ENCODE measurements at regions not wholly inside any gene's neighbourhood (a gene's known extent, or its start where the extent isn't known, plus 50 kb on each side); places are given as distances from the start of the nearest gene placed in this dataset.
"Not testable (repeated sequence)": the region's sequence is repeated elsewhere in the genome, so short reads cannot be mapped to it uniquely, and the experiment has no call there.

GRCh38 chr13:65943708-65944107 is 1286.4 kb downstream of the PCDH9 start:
- Mint-ChIP-seq H3K36me3 (no peaks in the 10 kb centered on the region), H3K9me3 (no peaks in the 10 kb centered on the region), H3K4me3 (no peak overlapping the region), H3K4me1 (ENCODE audit: low read depth in 2 of 2) (no peaks in the 10 kb centered on the region), H3K27me3 (peaks cover 0 to 4% of the 10 kb centered on the region in 2 donors), H3K27ac (no peak overlapping the region)
- DNase-seq (ENCODE audit: low spot score) (no peak), ATAC-seq (no peak)

GRCh38 chr13:65943024-65943423 is 1287.1 kb downstream of the PCDH9 start:
- Mint-ChIP-seq H3K27ac (no peak overlapping the region), H3K4me1 (ENCODE audit: low read depth in 2 of 2) (no peaks in the 10 kb centered on the region), H3K36me3 (no peaks in the 10 kb centered on the region), H3K27me3 (no peaks in the 10 kb centered on the region), H3K9me3 (no peaks in the 10 kb centered on the region), H3K4me3 (no peak overlapping the region)
- no peak for ATAC-seq
- no peak for DNase-seq (ENCODE audit: low spot score)

- H3K4me1 Mint-ChIP-seq (ENCODE audit: low read depth in 2 of 2), result no peaks in the 10 kb centered on the region
- no peaks in the 10 kb centered on the region for H3K9me3 Mint-ChIP-seq
- H3K27ac Mint-ChIP-seq, result no peak overlapping the region
- ATAC-seq (no peak), DNase-seq (ENCODE audit: low spot score) (no peak)
- H3K4me3 Mint-ChIP-seq, result no peak overlapping the region
- no peaks in the 10 kb centered on the region for H3K27me3 Mint-ChIP-seq
- no peaks in the 10 kb centered on the region for H3K36me3 Mint-ChIP-seq
Observed at GRCh38 chr13:65940720-65941119, 1289.4 kb downstream of the PCDH9 start.

- no peak for ATAC-seq
- H3K4me1 Mint-ChIP-seq (ENCODE audit: low read depth in 2 of 2), result peaks cover 4 to 14% of the 10 kb centered on the region in 2 donors
- no peaks in the 10 kb centered on the region for H3K9me3 Mint-ChIP-seq
- H3K4me3 Mint-ChIP-seq, result no peak overlapping the region
- peaks cover 0 to 3% of the 10 kb centered on the region in 2 donors for H3K27me3 Mint-ChIP-seq
- DNase-seq (ENCODE audit: low spot score), result no peak
- H3K36me3 Mint-ChIP-seq, result no peaks in the 10 kb centered on the region
- no peak overlapping the region for H3K27ac Mint-ChIP-seq
Observed at GRCh38 chr13:65937251-65937650, 1292.9 kb downstream of the PCDH9 start.

GRCh38 chr13:65936249-65936648 is 1293.9 kb downstream of the PCDH9 start:
- Mint-ChIP-seq H3K27ac (no peak overlapping the region), H3K4me1 (ENCODE audit: low read depth in 2 of 2) (peaks cover 9 to 20% of the 10 kb centered on the region in 2 donors), H3K27me3 (peaks cover 0 to 3% of the 10 kb centered on the region in 2 donors), H3K4me3 (no peak overlapping the region), H3K9me3 (no peaks in the 10 kb centered on the region), H3K36me3 (no peaks in the 10 kb centered on the region)
- no peak for DNase-seq (ENCODE audit: low spot score)
- ATAC-seq, result no peak

- Mint-ChIP-seq H3K27me3 (peaks cover 0 to 9% of the 10 kb centered on the region in 2 donors), H3K4me1 (ENCODE audit: low read depth in 2 of 2) (peaks cover 9 to 20% of the 10 kb centered on the region in 2 donors), H3K4me3 (no peak overlapping the region), H3K9me3 (no peaks in the 10 kb centered on the region), H3K27ac (peak overlapping the region in 1 of 2 donors; percentile 35), H3K36me3 (no peaks in the 10 kb centered on the region)
- ATAC-seq (no peak), DNase-seq (ENCODE audit: low spot score) (no peak)
Observed at GRCh38 chr13:65932587-65933239, 1297.4 kb downstream of the PCDH9 start.

GRCh38 chr13:65932013-65932412 is 1298.1 kb downstream of the PCDH9 start:
- DNase-seq (ENCODE audit: low spot score) (no peak), ATAC-seq (no peak)
- H3K27me3 Mint-ChIP-seq, result peaks cover 0 to 11% of the 10 kb centered on the region in 2 donors
- H3K27ac Mint-ChIP-seq, result peak overlapping the region in 1 of 2 donors; percentile 35
- no peaks in the 10 kb centered on the region for H3K9me3 Mint-ChIP-seq
- no peaks in the 10 kb centered on the region for H3K36me3 Mint-ChIP-seq
- H3K4me1 Mint-ChIP-seq (ENCODE audit: low read depth in 2 of 2), result peaks cover 9 to 20% of the 10 kb centered on the region in 2 donors
- H3K4me3 Mint-ChIP-seq, result no peak overlapping the region

GRCh38 chr13:65929436-65929835 is 1300.7 kb downstream of the PCDH9 start:
- Mint-ChIP-seq H3K9me3 (no peaks in the 10 kb centered on the region), H3K27ac (no peak overlapping the region), H3K36me3 (no peaks in the 10 kb centered on the region), H3K27me3 (peaks cover 0 to 10% of the 10 kb centered on the region in 2 donors), H3K4me1 (ENCODE audit: low read depth in 2 of 2) (peaks cover 9 to 15% of the 10 kb centered on the region in 2 donors), H3K4me3 (no peak overlapping the region)
- DNase-seq (ENCODE audit: low spot score) (no peak), ATAC-seq (no peak)

GRCh38 chr13:65926750-65927171 is 1303.4 kb downstream of the PCDH9 start:
- peak in 1 of 2 donors; percentile 52 for ATAC-seq
- H3K9me3 Mint-ChIP-seq, result peaks cover under 1% of the 10 kb centered on the region

GRCh38 chr13:65922846-65923245 is 1307.3 kb downstream of the PCDH9 start:
- H3K27ac Mint-ChIP-seq; DNase-seq (ENCODE audit: low spot score); ATAC-seq; H3K9me3 Mint-ChIP-seq; H3K36me3 Mint-ChIP-seq; H3K4me3 Mint-ChIP-seq; H3K27me3 Mint-ChIP-seq; H3K4me1 Mint-ChIP-seq (ENCODE audit: low read depth in 2 of 2): not testable (repeated sequence)

More at GRCh38 chr13:65926750-65927171, 1303.4 kb downstream of the PCDH9 start:
- no peak for DNase-seq (ENCODE audit: low spot score)
- Mint-ChIP-seq H3K4me1 (ENCODE audit: low read depth in 2 of 2) (peaks cover 0 to 2% of the 10 kb centered on the region in 2 donors), H3K27me3 (peaks cover 0 to 10% of the 10 kb centered on the region in 2 donors), H3K36me3 (no peaks in the 10 kb centered on the region), H3K4me3 (no peak overlapping the region), H3K27ac (no peak overlapping the region)

- Mint-ChIP-seq H3K4me1 (ENCODE audit: low read depth in 2 of 2) (no peaks in the 10 kb centered on the region), H3K9me3 (peaks cover 2% of the 10 kb centered on the region), H3K4me3 (no peak overlapping the region), H3K27me3 (peaks cover 0 to 5% of the 10 kb centered on the region in 2 donors), H3K27ac (no peak overlapping the region), H3K36me3 (no peaks in the 10 kb centered on the region)
- no peak for ATAC-seq
- DNase-seq (ENCODE audit: low spot score), result no peak
Observed at GRCh38 chr13:65921933-65922332, 1308.2 kb downstream of the PCDH9 start.

- no peaks in the 10 kb centered on the region for H3K36me3 Mint-ChIP-seq
- no peak for ATAC-seq
- H3K4me1 Mint-ChIP-seq (ENCODE audit: low read depth in 2 of 2), result no peaks in the 10 kb centered on the region
Observed at GRCh38 chr13:65917731-65918130, 1312.4 kb downstream of the PCDH9 start.

GRCh38 chr13:65915195-65915594 is 1314.9 kb downstream of the PCDH9 start:
- Mint-ChIP-seq H3K36me3 (no peaks in the 10 kb centered on the region), H3K27me3 (peaks cover 0 to 2% of the 10 kb centered on the region in 2 donors), H3K4me1 (ENCODE audit: low read depth in 2 of 2) (no peaks in the 10 kb centered on the region), H3K9me3 (peaks cover under 1% of the 10 kb centered on the region), H3K4me3 (no peak overlapping the region), H3K27ac (no peak overlapping the region)
- ATAC-seq (no peak), DNase-seq (ENCODE audit: low spot score) (no peak)

More at GRCh38 chr13:65917731-65918130, 1312.4 kb downstream of the PCDH9 start:
- no peak overlapping the region for H3K4me3 Mint-ChIP-seq
- no peak overlapping the region for H3K27ac Mint-ChIP-seq
- DNase-seq (ENCODE audit: low spot score), result no peak
- peaks cover 0 to 5% of the 10 kb centered on the region in 2 donors for H3K27me3 Mint-ChIP-seq
- peaks cover 2% of the 10 kb centered on the region for H3K9me3 Mint-ChIP-seq

GRCh38 chr13:65914716-65915115 is 1315.4 kb downstream of the PCDH9 start:
- ATAC-seq (no peak), DNase-seq (ENCODE audit: low spot score) (no peak)
- no peak overlapping the region for H3K27ac Mint-ChIP-seq
- H3K27me3 Mint-ChIP-seq, result peaks cover 0 to 2% of the 10 kb centered on the region in 2 donors
- H3K9me3 Mint-ChIP-seq, result peaks cover 3% of the 10 kb centered on the region
- H3K4me3 Mint-ChIP-seq, result no peak overlapping the region
- H3K4me1 Mint-ChIP-seq (ENCODE audit: low read depth in 2 of 2), result no peaks in the 10 kb centered on the region
- no peaks in the 10 kb centered on the region for H3K36me3 Mint-ChIP-seq

GRCh38 chr13:65913173-65913572 is 1317.0 kb downstream of the PCDH9 start:
- H3K9me3 Mint-ChIP-seq, result peaks cover 7% of the 10 kb centered on the region
- ATAC-seq (no peak), DNase-seq (ENCODE audit: low spot score) (no peak)
- H3K4me1 Mint-ChIP-seq (ENCODE audit: low read depth in 2 of 2), result no peaks in the 10 kb centered on the region
- no peak overlapping the region for H3K27ac Mint-ChIP-seq
- no peak overlapping the region for H3K4me3 Mint-ChIP-seq
- H3K27me3 Mint-ChIP-seq, result peaks cover 0 to 2% of the 10 kb centered on the region in 2 donors
- peaks cover 9% of the 10 kb centered on the region for H3K36me3 Mint-ChIP-seq

Data from natural killer cell treated with Interleukin-12 subunit alpha and Interleukin-12 subunit beta and Interleukin-15 and Interleukin-18, amount 100 ng/mL, for 72 hours (primary cell).